Prostate gland (tissue), 2 donors: ENCODE measurements at regions not wholly inside any gene's neighbourhood (a gene's known extent, or its start where the extent isn't known, plus 50 kb on each side); places are given as distances from the start of the nearest gene placed in this dataset.

Source experiments
- POLR2A ChIP-seq: fragments of 450-650 bp; IDR thresholded peaks from one replicate; pipeline ENCODE4 v1.6.1; 2016; ENCODE audit warnings: antibody characterized with exemption, mild to moderate bottlenecking
- POLR2AphosphoS5 ChIP-seq: sonication (generic); formaldehyde crosslinking; IDR thresholded peaks from one replicate; pipeline ENCODE4 v1.6.1; 2017; ENCODE audit warnings: antibody characterized with exemption
- TF ChIP-seq, protein P1 (sequence below), 4 experiments: fragments of 200-600 bp in 2 of 4; fragments of 450-650 bp in 2 of 4; sonication (generic) in 2 of 4; IDR thresholded peaks; 1 replicate in 3 of 4; 2 replicates in 1 of 4; pipeline ENCODE4 v1.5.1; 2016 to 2019; ENCODE audit warnings: antibody characterized with exemption in 4 of 4, mild to moderate bottlenecking in 2 of 4, moderate library complexity in 2 of 4

DNA sequence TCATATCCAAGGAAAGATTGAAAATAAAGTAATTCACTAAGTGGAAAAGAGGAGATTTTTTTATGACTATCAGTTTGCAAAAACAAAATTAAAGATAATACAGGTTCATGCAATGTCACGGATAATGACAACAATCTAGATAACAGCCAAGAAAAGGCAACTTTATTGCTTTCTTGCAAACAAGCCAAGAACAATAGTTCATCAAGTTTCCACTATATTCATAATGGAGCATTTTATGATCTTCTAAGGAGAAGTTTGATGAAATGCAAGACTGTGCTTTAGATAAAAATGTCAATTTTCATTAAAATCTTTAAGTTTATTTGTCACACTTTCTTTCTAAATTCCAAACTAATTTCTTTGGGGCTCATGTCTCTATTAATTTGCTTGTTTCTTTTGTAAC lies 53.9 kb upstream of the NRP1 start:
- TF ChIP-seq, protein P1, sequence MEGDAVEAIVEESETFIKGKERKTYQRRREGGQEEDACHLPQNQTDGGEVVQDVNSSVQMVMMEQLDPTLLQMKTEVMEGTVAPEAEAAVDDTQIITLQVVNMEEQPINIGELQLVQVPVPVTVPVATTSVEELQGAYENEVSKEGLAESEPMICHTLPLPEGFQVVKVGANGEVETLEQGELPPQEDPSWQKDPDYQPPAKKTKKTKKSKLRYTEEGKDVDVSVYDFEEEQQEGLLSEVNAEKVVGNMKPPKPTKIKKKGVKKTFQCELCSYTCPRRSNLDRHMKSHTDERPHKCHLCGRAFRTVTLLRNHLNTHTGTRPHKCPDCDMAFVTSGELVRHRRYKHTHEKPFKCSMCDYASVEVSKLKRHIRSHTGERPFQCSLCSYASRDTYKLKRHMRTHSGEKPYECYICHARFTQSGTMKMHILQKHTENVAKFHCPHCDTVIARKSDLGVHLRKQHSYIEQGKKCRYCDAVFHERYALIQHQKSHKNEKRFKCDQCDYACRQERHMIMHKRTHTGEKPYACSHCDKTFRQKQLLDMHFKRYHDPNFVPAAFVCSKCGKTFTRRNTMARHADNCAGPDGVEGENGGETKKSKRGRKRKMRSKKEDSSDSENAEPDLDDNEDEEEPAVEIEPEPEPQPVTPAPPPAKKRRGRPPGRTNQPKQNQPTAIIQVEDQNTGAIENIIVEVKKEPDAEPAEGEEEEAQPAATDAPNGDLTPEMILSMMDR (IDR thresholded peaks at IDR 0.05): no peak
- no peak for TF ChIP-seq POLR2A
- no peak for TF ChIP-seq POLR2AphosphoS5
